ENCODE measurements at regions not wholly inside any gene's neighbourhood (a gene's known extent, or its start where the extent isn't known, plus 50 kb on each side); places are given as distances from the start of the nearest gene placed in this dataset.
"Not testable (repeated sequence)": the region's sequence is repeated elsewhere in the genome, so short reads cannot be mapped to it uniquely, and the experiment has no call there.

- DNase-seq (ENCODE audit: low read depth in 2 of 2): no peak
Observed at GRCh38 chr3:187540847-187541246, 129.3 kb downstream of the SST start.

GRCh38 chr3:187536185-187536584, 134.0 kb downstream of the SST start:
- no peak for DNase-seq (ENCODE audit: low read depth in 2 of 2)

GRCh38 chr3:187533797-187534196, 136.4 kb downstream of the SST start:
- DNase-seq (ENCODE audit: low read depth in 2 of 2): no peak

GRCh38 chr3:187531831-187532230, 138.4 kb downstream of the SST start:
- no peak for DNase-seq (ENCODE audit: low read depth in 2 of 2)

- DNase-seq (ENCODE audit: low read depth in 2 of 2): no peak
Observed at GRCh38 chr3:187522890-187523289, 147.3 kb downstream of the SST start.

GRCh38 chr3:187522293-187522692, 147.9 kb downstream of the SST start:
- DNase-seq (ENCODE audit: low read depth in 2 of 2): no peak

GRCh38 chr3:187521546-187521945, 148.6 kb downstream of the SST start:
- no peak for DNase-seq (ENCODE audit: low read depth in 2 of 2)

GRCh38 chr3:187520027-187520945, 149.9 kb downstream of the SST start:
- DNase-seq (ENCODE audit: low read depth in 2 of 2): no peak

GRCh38 chr3:187519428-187519890, 150.7 kb downstream of the SST start:
- peak; percentile 50 to 61 for DNase-seq (ENCODE audit: low read depth in 2 of 2)

- no peak for DNase-seq (ENCODE audit: low read depth in 2 of 2)
Observed at GRCh38 chr3:187518616-187519015, 150.4 kb downstream of the RTP4 start.

GRCh38 chr3:187518207-187518606, 150.0 kb downstream of the RTP4 start:
- DNase-seq (ENCODE audit: low read depth in 2 of 2): no peak

- DNase-seq (ENCODE audit: low read depth in 2 of 2): no peak
Observed at GRCh38 chr3:187516446-187517185, 148.4 kb downstream of the RTP4 start.

GRCh38 chr3:187507905-187508304, 139.7 kb downstream of the RTP4 start:
- DNase-seq (ENCODE audit: low read depth in 2 of 2): no peak

GRCh38 chr3:187507266-187507665, 139.1 kb downstream of the RTP4 start:
- DNase-seq (ENCODE audit: low read depth in 2 of 2): no peak

GRCh38 chr3:187504435-187504834, 136.2 kb downstream of the RTP4 start:
- DNase-seq (ENCODE audit: low read depth in 2 of 2): no peak

GRCh38 chr3:187498211-187498724, 130.1 kb downstream of the RTP4 start:
- no peak for DNase-seq (ENCODE audit: low read depth in 2 of 2)

- DNase-seq (ENCODE audit: low read depth in 2 of 2): no peak
Observed at GRCh38 chr3:187497052-187497451, 128.9 kb downstream of the RTP4 start.

GRCh38 chr3:187494056-187494455, 125.9 kb downstream of the RTP4 start:
- not testable (repeated sequence) for DNase-seq (ENCODE audit: low read depth in 2 of 2)

- DNase-seq (ENCODE audit: low read depth in 2 of 2): no peak
Observed at GRCh38 chr3:187491371-187491770, 123.2 kb downstream of the RTP4 start.

- DNase-seq (ENCODE audit: low read depth in 2 of 2): no peak
Observed at GRCh38 chr3:187490366-187490765, 122.2 kb downstream of the RTP4 start.

GRCh38 chr3:187484547-187485295, 116.5 kb downstream of the RTP4 start:
- no peak for DNase-seq (ENCODE audit: low read depth in 2 of 2)

- DNase-seq (ENCODE audit: low read depth in 2 of 2): no peak
Observed at GRCh38 chr3:187481426-187481825, 113.2 kb downstream of the RTP4 start.

All from fibroblast of skin of left biceps (primary cell).